WTC11 (cell line): ENCODE measurements at regions not wholly inside any gene's neighbourhood (a gene's known extent, or its start where the extent isn't known, plus 50 kb on each side); places are given as distances from the start of the nearest gene placed in this dataset.

Experiments used
- ATAC-seq: fragments of 200-7000 bp; cut with Tn5 transposase; 2 replicates; pipeline ENCODE4 v1.10.0; 2021; ENCODE audit warnings: mild to moderate bottlenecking, moderate library complexity
- CTCF ChIA-PET: fragments of 300-600 bp; sonication (Branson Sonifier 250); formaldehyde crosslinking; loops from one replicate; lab custom pipeline; 2021; ENCODE audit warnings: antibody characterized with exemption; lab: Charles Lee
- POLR2A ChIA-PET: fragments of 350-600 bp; sonication (Branson Sonifier 250); formaldehyde crosslinking; loops from one replicate; lab custom pipeline; 2021; ENCODE audit warnings: antibody characterized with exemption; lab: Charles Lee
- DNase-seq: peaks from one replicate; pipeline ENCODE4 v3.0.0; 2021; ENCODE audit warnings: low spot score
- H3K27ac Mint-ChIP-seq: 2 replicates; pipeline ENCODE4 v1.8.0; 2021; ENCODE audit warnings: mixed read lengths
- H3K27me3 Mint-ChIP-seq: 2 replicates; pipeline ENCODE4 v1.8.0; 2021; ENCODE audit warnings: low read depth, mild to moderate bottlenecking, moderate library complexity, mixed read lengths
- H3K36me3 Mint-ChIP-seq: 2 replicates; pipeline ENCODE4 v1.8.0; 2021; ENCODE audit warnings: mixed read lengths
- H3K4me1 Mint-ChIP-seq: 2 replicates; pipeline ENCODE4 v1.8.0; 2022; ENCODE audit warnings: mixed read lengths
- H3K4me3 Mint-ChIP-seq: 2 replicates; pipeline ENCODE4 v1.8.0; 2021; ENCODE audit warnings: mild to moderate bottlenecking, moderate library complexity, mixed read lengths
- H3K9me3 Mint-ChIP-seq: 2 replicates; pipeline ENCODE4 v1.8.0; 2021; ENCODE audit warnings: mixed read lengths
- ATF3 ChIP-seq: sonication (generic); formaldehyde crosslinking; conservative IDR thresholded peaks from 2 replicates; pipeline ENCODE4 v1.8.1; 2022; ENCODE audit warnings: mild to moderate bottlenecking, missing genetic modification reagents
- ATF6 ChIP-seq: sonication (generic); formaldehyde crosslinking; IDR thresholded peaks from 2 replicates; pipeline ENCODE4 v1.8.1; 2023; ENCODE audit warnings: mild to moderate bottlenecking, missing genetic modification reagents
- CTCF ChIP-seq: fragments of 200-600 bp; IDR thresholded peaks from 2 replicates; pipeline ENCODE4 v1.8.0; 2022; ENCODE audit warnings: antibody characterized with exemption
- E2F1 ChIP-seq: sonication (generic); formaldehyde crosslinking; IDR thresholded peaks from 2 replicates; pipeline ENCODE4 v1.8.0; 2022; ENCODE audit warnings: mild to moderate bottlenecking, missing genetic modification reagents
- E2F5 ChIP-seq: sonication (generic); formaldehyde crosslinking; IDR thresholded peaks from 2 replicates; pipeline ENCODE4 v1.8.1; 2022; ENCODE audit warnings: mild to moderate bottlenecking, moderate library complexity, missing genetic modification reagents
- EMX1 ChIP-seq: fragments of 250-450 bp; sonication (Bioruptor Pico); IDR thresholded peaks from 2 replicates; pipeline ENCODE4 v1.8.0; 2021; ENCODE audit warnings: mild to moderate bottlenecking
- ERG ChIP-seq: fragments of 250-450 bp; sonication (Bioruptor Pico); IDR thresholded peaks from 2 replicates; pipeline ENCODE4 v1.8.0; 2021; ENCODE audit warnings: mild to moderate bottlenecking
- ESRRA ChIP-seq: sonication (generic); formaldehyde crosslinking; IDR thresholded peaks from 2 replicates; pipeline ENCODE4 v1.8.1; 2022; ENCODE audit warnings: mild to moderate bottlenecking, missing genetic modification reagents, borderline replicate concordance
- JAZF1 ChIP-seq: fragments of 250-450 bp; sonication (Bioruptor Pico); IDR thresholded peaks from 2 replicates; pipeline ENCODE4 v1.9.0; 2021; ENCODE audit warnings: moderate library complexity, mild to moderate bottlenecking, inconsistent platforms
- JUN ChIP-seq: sonication (generic); formaldehyde crosslinking; IDR thresholded peaks from 2 replicates; pipeline ENCODE4 v1.8.0; 2023; ENCODE audit warnings: mild to moderate bottlenecking, missing genetic modification reagents
- MAX ChIP-seq: sonication (generic); formaldehyde crosslinking; IDR thresholded peaks from 2 replicates; pipeline ENCODE4 v1.8.0; 2022; ENCODE audit warnings: mild to moderate bottlenecking, missing genetic modification reagents
- NFE2L1 ChIP-seq: sonication (generic); formaldehyde crosslinking; IDR thresholded peaks from 2 replicates; pipeline ENCODE4 v1.8.1; 2023; ENCODE audit warnings: missing genetic modification reagents
- NR1H2 ChIP-seq: sonication (generic); formaldehyde crosslinking; IDR thresholded peaks from 2 replicates; pipeline ENCODE4 v1.9.0; 2021; ENCODE audit warnings: mild to moderate bottlenecking, moderate library complexity, missing genetic modification reagents
- OVOL2 ChIP-seq: fragments of 250-450 bp; sonication (Bioruptor Pico); IDR thresholded peaks from 2 replicates; pipeline ENCODE4 v1.9.0; 2021; ENCODE audit warnings: mild to moderate bottlenecking, borderline replicate concordance
- RELA ChIP-seq: sonication (generic); formaldehyde crosslinking; IDR thresholded peaks from 2 replicates; pipeline ENCODE4 v1.8.1; 2022; ENCODE audit warnings: missing genetic modification reagents, mild to moderate bottlenecking, borderline replicate concordance
- SOX15 ChIP-seq: fragments of 250-450 bp; sonication (Bioruptor Pico); IDR thresholded peaks from 2 replicates; pipeline ENCODE4 v1.9.0; 2021; ENCODE audit warnings: mild to moderate bottlenecking
- TEAD4 ChIP-seq: sonication (generic); formaldehyde crosslinking; IDR thresholded peaks from 2 replicates; pipeline ENCODE4 v1.8.0; 2022; ENCODE audit warnings: mild to moderate bottlenecking, missing genetic modification reagents
- TP53 ChIP-seq: sonication (generic); formaldehyde crosslinking; IDR thresholded peaks from 2 replicates; pipeline ENCODE4 v1.8.1; 2023; ENCODE audit warnings: mild to moderate bottlenecking, missing genetic modification reagents
- USF2 ChIP-seq: sonication (generic); formaldehyde crosslinking; IDR thresholded peaks from 2 replicates; pipeline ENCODE4 v1.8.1; 2023; ENCODE audit warnings: mild to moderate bottlenecking, missing genetic modification reagents, moderate library complexity
- ZMAT4 ChIP-seq: fragments of 250-450 bp; sonication (Bioruptor Pico); IDR thresholded peaks from 2 replicates; pipeline ENCODE4 v1.9.0; 2021; ENCODE audit warnings: mild to moderate bottlenecking
- ZNF317 ChIP-seq: sonication (generic); formaldehyde crosslinking; IDR thresholded peaks from 2 replicates; pipeline ENCODE4 v1.8.1; 2023; ENCODE audit warnings: low read depth, mild to moderate bottlenecking, moderate library complexity, missing genetic modification reagents, borderline replicate concordance
- ZNF512 ChIP-seq: sonication (generic); formaldehyde crosslinking; IDR thresholded peaks from 2 replicates; pipeline ENCODE4 v1.8.1; 2022; ENCODE audit warnings: missing genetic modification reagents, borderline replicate concordance

- ATAC-seq (no peak), DNase-seq (no peak)
- ChIA-PET POLR2A (no interaction called here), CTCF (no interaction called here)
- no peaks in the 10 kb centered on the region for H3K4me1 Mint-ChIP-seq
- H3K4me3 Mint-ChIP-seq: no peak overlapping the region
- TF ChIP-seq RELA (CRISPR knock-in tag): no peak
- no peak for TF ChIP-seq E2F5
- no peak for TF ChIP-seq ATF6 (CRISPR knock-in tag)
- TF ChIP-seq USF2 (CRISPR knock-in tag): no peak
- TF ChIP-seq CTCF: no peak
- TF ChIP-seq ESRRA: no peak
- no peak for TF ChIP-seq ZNF512 (CRISPR knock-in tag)
- H3K36me3 Mint-ChIP-seq: no peaks in the 10 kb centered on the region
- H3K27ac Mint-ChIP-seq: no peak overlapping the region
- no peaks in the 10 kb centered on the region for H3K27me3 Mint-ChIP-seq
- 0 out of 2 replicates have a peak, but pooled peaks cover 6% of the 10 kb centered on the region for H3K9me3 Mint-ChIP-seq
These were observed 113.6 kb upstream of the NXPH2 start for GRCh38 chr2:138893746-138894145.

- Mint-ChIP-seq H3K27ac (no peak overlapping the region), H3K27me3 (no peaks in the 10 kb centered on the region), H3K9me3 (peaks cover 2% of the 10 kb centered on the region), H3K4me3 (no peak overlapping the region), H3K36me3 (no peaks in the 10 kb centered on the region), H3K4me1 (peaks cover 5% of the 10 kb centered on the region)
- ChIA-PET POLR2A (no interaction called here), CTCF (no interaction called here)
- TF ChIP-seq NFE2L1 (CRISPR knock-in tag) (no peak), OVOL2 (CRISPR knock-in tag) (no peak), JUN (no peak), MAX (CRISPR knock-in tag) (no peak), E2F1 (CRISPR knock-in tag) (no peak), ZMAT4 (CRISPR knock-in tag) (no peak), ERG (no peak), SOX15 (CRISPR knock-in tag) (no peak), ZNF317 (CRISPR knock-in tag) (no peak), TP53 (no peak), EMX1 (CRISPR knock-in tag) (no peak), ESRRA (no peak), ATF3 (CRISPR knock-in tag) (no peak), TEAD4 (CRISPR knock-in tag) (no peak), ATF6 (CRISPR knock-in tag) (no peak), NR1H2 (CRISPR knock-in tag) (no peak), JAZF1 (no peak)
- ATAC-seq (no peak), DNase-seq (no peak)
These were observed 100.9 kb upstream of the NXPH2 start for GRCh38 chr2:138881126-138881525.
